Astrocyte (in vitro differentiated cells and primary cell): ENCODE measurements at regions not wholly inside any gene's neighbourhood (a gene's known extent, or its start where the extent isn't known, plus 50 kb on each side); places are given as distances from the start of the nearest gene placed in this dataset.

Experiments used
- DNase-seq: peaks from one replicate; pipeline ENCODE4 v3.0.0-alpha.2; 2010; ENCODE audit warnings: low read depth
- FAIRE-seq: peaks from 2 replicates; lab custom pipeline; 2011; peaks lifted over from hg19 to GRCh38; lab: Jason Lieb, UNC
- H2AFZ ChIP-seq: 2 replicates; pipeline ENCODE4 v1.6.0; 2012; ENCODE audit warnings: low read depth, low read length, inconsistent platforms
- H3K27ac ChIP-seq: 2 replicates; pipeline ENCODE4 v1.5.1; 2011; ENCODE audit warnings: low read depth, low read length, inconsistent platforms
- H3K27me3 ChIP-seq: 2 replicates; pipeline ENCODE4 v1.6.0; 2011; ENCODE audit warnings: low read length, inconsistent platforms; ENCODE audit not compliant: insufficient read depth
- H3K36me3 ChIP-seq: 2 replicates; pipeline ENCODE4 v1.5.1; 2011; ENCODE audit warnings: low read length, inconsistent platforms; ENCODE audit not compliant: insufficient read depth
- H3K4me1 ChIP-seq: 2 replicates; pipeline ENCODE4 v1.5.1; 2011; ENCODE audit warnings: low read length, inconsistent platforms; ENCODE audit not compliant: insufficient read depth
- H3K4me2 ChIP-seq: 2 replicates; pipeline ENCODE4 v1.6.0; 2012; ENCODE audit warnings: low read length, inconsistent platforms
- H3K4me3 ChIP-seq: 2 replicates; pipeline ENCODE4 v1.5.1; 2011; ENCODE audit warnings: low read depth, mild to moderate bottlenecking, low read length, inconsistent platforms; ENCODE audit not compliant: insufficient read depth
- H3K79me2 ChIP-seq: 2 replicates; pipeline ENCODE4 v1.6.0; 2012; ENCODE audit warnings: mild to moderate bottlenecking, low read length, inconsistent platforms; ENCODE audit not compliant: insufficient read depth
- H3K9ac ChIP-seq: 2 replicates; pipeline ENCODE4 v1.6.0; 2012; ENCODE audit warnings: mild to moderate bottlenecking, low read length, inconsistent platforms
- H3K9me3 ChIP-seq: 2 replicates; pipeline ENCODE4 v1.5.1; 2012; ENCODE audit warnings: low read depth, mild to moderate bottlenecking, low read length, inconsistent platforms; ENCODE audit not compliant: insufficient read depth
- H4K20me1 ChIP-seq: 2 replicates; pipeline ENCODE4 v1.6.0; 2012; ENCODE audit warnings: low read length, inconsistent platforms; ENCODE audit not compliant: insufficient read depth
- H3K27ac Mint-ChIP-seq: one replicate; pipeline ENCODE4 v1.8.0; 2021; ENCODE audit warnings: mild to moderate bottlenecking, mixed read lengths; ENCODE audit not compliant: unreplicated experiment
- H3K27me3 Mint-ChIP-seq: one replicate; pipeline ENCODE4 v1.8.0; 2021; ENCODE audit warnings: low read depth, mixed read lengths; ENCODE audit not compliant: unreplicated experiment
- H3K36me3 Mint-ChIP-seq: one replicate; pipeline ENCODE4 v1.8.0; 2021; ENCODE audit warnings: low read depth, mixed read lengths; ENCODE audit not compliant: unreplicated experiment
- H3K4me1 Mint-ChIP-seq: one replicate; pipeline ENCODE4 v1.8.0; 2021; ENCODE audit warnings: low read depth, mixed read lengths; ENCODE audit not compliant: unreplicated experiment
- H3K4me3 Mint-ChIP-seq: one replicate; pipeline ENCODE4 v1.8.0; 2021; ENCODE audit warnings: mild to moderate bottlenecking, moderate library complexity, mixed read lengths; ENCODE audit not compliant: unreplicated experiment
- H3K9me3 Mint-ChIP-seq: one replicate; pipeline ENCODE4 v1.8.0; 2021; ENCODE audit warnings: mild to moderate bottlenecking, mixed read lengths; ENCODE audit not compliant: unreplicated experiment
- CTCF ChIP-seq: IDR thresholded peaks from 2 replicates; pipeline ENCODE4 v1.5.1; 2011; ENCODE audit warnings: low read depth, mild to moderate bottlenecking, inconsistent platforms, low read length, moderate library complexity; ENCODE audit not compliant: insufficient read depth
- EZH2 ChIP-seq: IDR thresholded peaks from 2 replicates; pipeline ENCODE4 v1.6.1; 2012; ENCODE audit warnings: mild to moderate bottlenecking, low read length, inconsistent platforms; ENCODE audit not compliant: insufficient read depth

- Histone ChIP-seq H3K79me2 (no peaks in the 10 kb centered on the region), H3K9me3 (no peaks in the 10 kb centered on the region), H3K4me3 (no peak overlapping the region), H3K4me2 (no peak overlapping the region), H3K27ac (no peak overlapping the region), H4K20me1 (no peaks in the 10 kb centered on the region), H3K27me3 (no peaks in the 10 kb centered on the region), H3K9ac (no peak overlapping the region), H3K36me3 (no peaks in the 10 kb centered on the region), H2AFZ (no peak overlapping the region), H3K4me1 (no peaks in the 10 kb centered on the region)
- H3K27ac Mint-ChIP-seq, result no peak overlapping the region
- H3K27me3 Mint-ChIP-seq, result no peaks in the 10 kb centered on the region
- no peaks in the 10 kb centered on the region for H3K4me1 Mint-ChIP-seq
- H3K4me3 Mint-ChIP-seq, result no peak overlapping the region
- DNase-seq, result no peak
- TF ChIP-seq EZH2, result no peak
- TF ChIP-seq CTCF, result no peak
- no peaks in the 10 kb centered on the region for H3K9me3 Mint-ChIP-seq
- no peaks in the 10 kb centered on the region for H3K36me3 Mint-ChIP-seq
- no peak for FAIRE-seq
These were observed 772.2 kb upstream of the SGO1 start for GRCh38 chr3:20958161-20958560.

GRCh38 chr3:20945892-20946291 is 759.9 kb upstream of the SGO1 start:
- DNase-seq (no peak), FAIRE-seq (no peak)
- H3K9ac ChIP-seq, result no peak overlapping the region
- H3K4me1 ChIP-seq, result no peaks in the 10 kb centered on the region
- no peaks in the 10 kb centered on the region for H4K20me1 ChIP-seq
- H3K27me3 ChIP-seq, result no peaks in the 10 kb centered on the region
- H3K36me3 Mint-ChIP-seq, result no peaks in the 10 kb centered on the region
- H3K79me2 ChIP-seq, result no peaks in the 10 kb centered on the region
- H3K36me3 ChIP-seq, result no peaks in the 10 kb centered on the region
- TF ChIP-seq EZH2 (no peak), CTCF (no peak)
- no peak overlapping the region for H3K4me3 ChIP-seq
- H3K27ac Mint-ChIP-seq, result no peak overlapping the region
- H3K4me1 Mint-ChIP-seq, result no peaks in the 10 kb centered on the region
- H2AFZ ChIP-seq, result no peak overlapping the region
- no peak overlapping the region for H3K4me3 Mint-ChIP-seq
- no peak overlapping the region for H3K4me2 ChIP-seq
- H3K9me3 Mint-ChIP-seq, result peaks cover 2% of the 10 kb centered on the region
- no peak overlapping the region for H3K27ac ChIP-seq
- H3K27me3 Mint-ChIP-seq, result no peaks in the 10 kb centered on the region
- H3K9me3 ChIP-seq, result no peaks in the 10 kb centered on the region

GRCh38 chr3:20935791-20936190 is 749.8 kb upstream of the SGO1 start:
- Histone ChIP-seq H3K4me1 (no peaks in the 10 kb centered on the region), H3K27me3 (no peaks in the 10 kb centered on the region), H3K9ac (no peak overlapping the region), H2AFZ (no peak overlapping the region), H4K20me1 (no peaks in the 10 kb centered on the region), H3K9me3 (no peaks in the 10 kb centered on the region), H3K27ac (no peak overlapping the region), H3K4me2 (no peak overlapping the region), H3K4me3 (no peak overlapping the region), H3K79me2 (no peaks in the 10 kb centered on the region), H3K36me3 (no peaks in the 10 kb centered on the region)
- Mint-ChIP-seq H3K4me3 (no peak overlapping the region), H3K4me1 (no peaks in the 10 kb centered on the region), H3K27me3 (no peaks in the 10 kb centered on the region), H3K27ac (no peak overlapping the region), H3K36me3 (no peaks in the 10 kb centered on the region), H3K9me3 (no peaks in the 10 kb centered on the region)
- TF ChIP-seq CTCF, result no peak
- no peak for TF ChIP-seq EZH2
- no peak for FAIRE-seq
- peak; percentile 2 for DNase-seq
